ENCODE measurements at regions not wholly inside any gene's neighbourhood (a gene's known extent, or its start where the extent isn't known, plus 50 kb on each side); places are given as distances from the start of the nearest gene placed in this dataset.

DNA sequence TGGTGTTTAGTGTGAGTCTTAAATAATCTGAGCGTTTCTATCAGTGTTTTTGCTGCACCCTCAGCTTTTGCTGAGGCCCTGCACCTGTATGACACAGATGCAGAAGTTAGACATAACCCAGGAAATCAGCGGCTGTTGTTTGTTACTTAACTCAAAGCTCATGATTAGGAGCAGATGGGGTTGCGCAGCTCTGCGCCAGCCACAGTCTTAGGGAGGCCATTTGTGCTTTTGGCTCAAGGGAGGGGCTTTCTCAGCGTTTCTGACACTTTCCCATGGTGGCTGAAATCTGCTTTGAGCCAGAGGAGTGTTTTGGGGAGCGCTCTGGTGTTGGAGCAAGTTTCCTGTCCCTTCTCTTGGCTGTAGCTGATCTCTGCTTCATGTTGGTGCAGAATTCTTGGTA is 433.8 kb downstream of the NAF1 start:
- no peak for DNase-seq (ENCODE audit: low read depth)

DNA sequence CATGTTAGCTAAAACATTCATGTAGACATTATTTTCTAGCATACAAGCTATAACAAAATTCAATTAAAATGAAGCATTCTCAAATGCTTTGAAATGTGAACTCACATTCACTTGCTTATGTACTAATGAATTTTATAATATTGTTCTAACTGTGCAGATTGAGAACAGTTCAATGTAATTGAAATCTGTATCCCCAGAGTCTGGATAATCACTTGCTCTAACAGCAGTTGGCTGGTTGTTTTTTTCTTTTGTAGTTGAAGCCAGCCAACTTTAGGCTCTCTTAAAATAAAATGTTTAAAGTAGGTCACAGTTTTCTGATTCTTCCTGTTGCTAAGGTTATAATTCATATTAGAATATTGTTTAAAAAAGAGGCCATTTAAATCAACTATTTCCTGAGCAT is 438.9 kb downstream of the NAF1 start:
- DNase-seq (ENCODE audit: low read depth): no peak

- no peak for DNase-seq (ENCODE audit: low read depth)
Measured at GRCh38 chr4:162727232-162727631, 439.5 kb downstream of the NAF1 start.

DNA sequence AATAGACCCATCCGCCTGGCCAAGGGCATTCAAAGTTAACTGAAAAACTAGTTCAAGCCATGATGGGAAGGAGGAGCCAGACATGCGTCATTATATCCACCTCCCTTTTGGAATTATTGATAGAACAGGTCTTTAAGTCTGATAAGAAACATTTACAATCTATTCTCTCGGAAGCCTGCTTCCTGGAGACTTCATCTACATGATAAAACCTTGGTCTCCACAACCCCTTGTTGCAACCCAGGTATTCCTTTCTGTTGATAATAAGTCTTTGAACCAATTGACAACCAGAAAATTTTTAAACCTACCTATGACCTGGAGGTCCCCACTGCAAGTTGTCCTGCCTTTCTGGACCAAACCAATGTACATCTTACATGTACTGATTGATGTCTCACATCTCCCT is 451.3 kb downstream of the NAF1 start:
- DNase-seq (ENCODE audit: low read depth): no peak

- no peak for DNase-seq (ENCODE audit: low read depth)
Measured at GRCh38 chr4:162707962-162708361, 458.7 kb downstream of the NAF1 start.

- no peak for DNase-seq (ENCODE audit: low read depth)
Measured at GRCh38 chr4:162706632-162707031, 460.1 kb downstream of the NAF1 start.

DNA sequence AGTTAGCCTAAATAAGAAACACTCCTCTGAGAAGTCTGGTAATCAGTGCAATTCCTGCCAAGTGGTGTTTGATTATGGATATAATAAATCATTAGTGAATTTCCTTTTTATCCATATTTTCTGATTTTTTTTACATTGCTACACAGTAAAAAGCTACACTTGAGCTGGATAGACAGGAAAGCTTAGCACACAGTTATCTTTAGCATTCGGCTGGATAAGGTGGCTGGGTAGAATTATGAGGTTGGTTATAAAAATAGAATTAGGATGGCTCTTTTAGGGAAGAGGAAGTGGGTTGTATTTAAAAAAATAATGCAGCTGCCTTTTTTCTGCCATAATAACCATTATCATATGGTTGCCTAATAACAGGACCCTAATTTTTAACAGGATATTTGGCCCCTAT is 460.6 kb downstream of the NAF1 start:
- no peak for DNase-seq (ENCODE audit: low read depth)

- no peak for DNase-seq (ENCODE audit: low read depth)
Measured at GRCh38 chr4:162705130-162705803, 461.4 kb downstream of the NAF1 start.

DNA sequence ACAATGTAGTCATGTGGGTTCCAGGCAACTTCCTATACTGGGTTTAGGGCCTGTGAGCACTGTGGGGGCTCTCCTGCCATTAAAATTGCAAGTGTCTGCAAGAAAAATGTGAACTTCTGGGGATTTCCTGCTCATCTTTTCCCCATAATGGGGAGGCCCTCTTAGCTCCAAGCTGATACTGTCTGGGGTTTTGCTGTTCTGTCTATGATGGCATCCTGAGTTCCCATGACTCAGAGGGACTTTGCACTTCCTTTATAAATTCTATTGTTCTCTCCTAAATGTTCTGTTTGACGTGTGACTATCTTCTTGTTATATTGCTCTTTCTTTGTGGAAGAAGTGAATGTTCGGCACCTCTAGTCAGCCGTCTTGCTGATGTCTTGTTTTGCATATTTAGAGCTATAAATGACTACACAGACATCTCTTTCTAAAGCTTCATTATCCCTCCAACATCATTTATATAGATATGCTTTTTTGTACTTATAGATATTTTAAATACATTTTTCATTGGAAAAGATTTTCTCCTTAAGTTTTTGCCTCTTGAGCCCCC is 465.8 kb downstream of the NAF1 start:
- peak; percentile 8 for DNase-seq (ENCODE audit: low read depth)

- DNase-seq (ENCODE audit: low read depth): no peak
Measured at GRCh38 chr4:162700358-162700757, 466.3 kb downstream of the NAF1 start.

DNA sequence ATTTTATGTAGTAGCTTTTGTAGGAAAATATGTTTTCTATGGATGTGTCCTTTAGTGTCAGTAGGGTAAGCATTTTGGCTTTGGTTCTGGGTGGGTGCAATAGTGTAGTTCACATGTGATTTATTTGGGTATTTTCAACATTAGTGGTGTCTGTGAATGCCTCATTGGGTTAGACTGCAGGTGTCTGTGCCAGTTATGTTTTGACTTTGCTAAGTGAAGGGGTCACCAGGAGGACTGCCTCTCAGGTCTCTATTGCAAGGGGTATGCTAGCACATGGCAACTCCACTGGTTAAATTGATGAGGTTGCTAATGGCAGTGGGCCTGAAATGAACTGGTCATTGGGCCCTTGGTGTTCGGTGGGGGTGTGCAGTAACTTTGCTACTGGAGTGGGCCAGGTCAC is 467.1 kb downstream of the NAF1 start:
- DNase-seq (ENCODE audit: low read depth): no peak

DNA sequence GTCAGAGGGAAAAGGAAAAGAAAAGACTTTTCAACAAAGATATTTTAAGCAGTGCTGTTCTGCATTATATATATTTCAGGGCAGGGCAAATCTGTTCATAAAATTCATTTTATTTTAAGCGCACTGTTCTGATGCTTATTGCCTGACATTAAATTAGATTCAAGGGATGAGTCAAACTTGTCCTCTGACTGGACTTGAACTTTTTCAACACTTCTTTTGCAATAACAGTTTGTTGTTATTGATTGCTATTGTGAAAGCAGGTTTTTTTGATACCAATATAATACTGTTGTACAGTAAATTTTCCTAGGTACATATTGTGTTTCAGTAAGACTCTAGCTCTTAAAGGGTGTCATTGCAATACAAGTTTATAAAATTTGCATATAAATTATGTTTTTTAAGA is 481.3 kb downstream of the NAF1 start:
- DNase-seq (ENCODE audit: low read depth): peak; percentile 10

DNA sequence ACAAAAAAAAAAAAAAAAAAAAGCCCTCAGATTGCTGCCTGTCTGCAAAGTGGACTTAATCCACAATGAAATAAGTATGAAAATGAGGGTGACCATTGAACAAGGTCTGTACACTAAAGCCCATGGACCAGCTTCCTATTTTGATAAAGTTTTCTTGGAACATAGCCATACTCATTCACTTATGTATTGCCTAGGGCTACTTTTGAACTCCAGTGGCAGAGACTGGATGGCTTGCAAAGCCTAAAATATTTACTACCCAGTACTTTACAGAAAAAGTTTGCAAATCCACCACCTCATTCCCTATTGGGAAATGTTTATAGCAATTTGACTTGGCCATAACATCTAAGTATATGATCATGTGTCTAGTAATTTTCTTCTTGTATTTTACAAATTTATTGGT is 481.7 kb downstream of the NAF1 start:
- DNase-seq (ENCODE audit: low read depth): peak; percentile 8

DNA sequence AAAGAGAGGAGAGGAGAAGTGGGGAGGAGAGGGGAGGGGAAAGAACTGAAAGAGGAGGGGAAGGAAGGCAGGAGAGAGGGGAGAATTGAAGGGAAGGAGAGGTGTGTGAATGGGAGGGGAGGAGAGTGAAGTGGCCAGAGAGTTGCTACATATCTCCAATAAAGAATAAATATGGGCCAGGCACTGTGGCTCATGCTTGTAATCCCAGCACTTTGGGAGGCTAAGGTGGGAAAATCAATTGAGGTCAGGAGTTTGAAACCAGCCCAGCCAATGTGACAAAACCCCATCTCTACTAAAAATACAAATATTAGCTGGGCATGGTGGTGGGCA is 482.4 kb downstream of the NAF1 start:
- no peak for DNase-seq (ENCODE audit: low read depth)

DNA sequence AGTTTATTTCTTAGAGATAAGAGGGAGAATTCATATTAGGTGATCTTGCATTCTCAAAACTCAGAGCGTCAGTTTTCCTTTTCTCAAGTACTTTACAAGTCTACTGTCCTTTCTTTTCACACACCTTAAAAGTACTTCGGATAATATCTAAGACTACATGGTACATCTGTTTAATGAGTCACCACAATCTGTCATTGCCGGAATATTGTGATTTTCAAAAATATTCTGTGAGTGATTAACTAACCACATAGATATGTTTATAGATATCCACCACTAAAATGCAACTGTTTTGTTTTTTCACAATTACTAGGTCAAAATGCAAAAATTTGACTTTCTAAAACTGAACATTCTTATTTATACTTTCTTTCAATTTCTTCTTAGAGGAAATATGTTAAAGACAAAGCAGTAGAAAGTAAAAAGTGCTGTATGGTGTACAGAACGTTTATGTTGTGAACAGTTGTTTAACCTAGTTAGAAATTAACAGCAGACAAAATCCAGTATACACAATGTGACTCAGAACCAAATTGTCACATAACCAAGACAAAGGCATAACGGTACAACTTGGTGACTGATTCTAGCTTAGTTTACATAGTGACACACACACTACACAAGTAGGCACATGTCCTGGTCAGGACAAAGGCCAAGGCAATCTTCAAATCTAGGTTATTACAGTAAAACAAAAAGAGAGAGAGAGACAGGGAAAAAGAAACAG is 482.9 kb downstream of the NAF1 start:
- peak; percentile 73 for DNase-seq (ENCODE audit: low read depth)

DNA sequence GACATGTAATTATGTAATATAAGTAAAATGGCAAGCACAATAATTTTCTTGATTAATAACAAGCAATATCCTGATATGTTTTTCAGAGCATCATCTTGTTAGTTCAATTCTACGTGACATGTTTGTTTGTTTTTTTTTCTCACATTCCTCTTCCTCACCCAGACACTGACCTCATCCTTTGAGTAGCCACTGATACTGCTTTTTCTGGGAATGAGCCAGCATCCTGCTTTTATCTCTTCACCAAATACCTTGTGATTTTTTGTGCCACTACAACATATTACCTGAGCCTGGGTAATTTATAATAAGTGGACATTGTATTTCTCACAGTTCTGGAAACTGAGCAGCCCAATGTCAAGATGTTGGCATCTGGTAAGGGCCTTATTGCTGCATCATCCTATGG is 484.0 kb downstream of the NAF1 start:
- DNase-seq (ENCODE audit: low read depth): peak; percentile 41

- peak; percentile 15 for DNase-seq (ENCODE audit: low read depth)
Measured at GRCh38 chr4:162681212-162681611, 485.5 kb downstream of the NAF1 start.

DNA sequence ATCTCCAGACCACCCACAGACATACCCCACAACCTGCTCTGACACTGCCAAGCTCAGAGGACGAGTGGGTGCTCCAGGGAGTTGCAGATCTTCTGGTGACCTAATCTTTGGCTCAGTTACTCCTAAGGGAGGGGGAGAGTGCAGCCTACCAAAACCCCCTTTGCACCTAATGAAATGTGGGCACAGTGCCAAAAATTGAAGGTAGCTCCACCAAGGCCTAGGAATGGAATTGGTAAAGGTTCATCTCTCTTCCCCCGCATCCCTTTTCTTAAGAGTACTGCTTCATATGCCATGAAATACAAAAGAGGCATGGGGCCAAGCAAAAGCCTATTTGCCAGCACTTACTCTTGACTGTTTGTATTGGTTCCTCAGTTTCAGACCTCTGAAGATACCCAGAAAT is 491.0 kb downstream of the NAF1 start:
- no peak for DNase-seq (ENCODE audit: low read depth)

DNA sequence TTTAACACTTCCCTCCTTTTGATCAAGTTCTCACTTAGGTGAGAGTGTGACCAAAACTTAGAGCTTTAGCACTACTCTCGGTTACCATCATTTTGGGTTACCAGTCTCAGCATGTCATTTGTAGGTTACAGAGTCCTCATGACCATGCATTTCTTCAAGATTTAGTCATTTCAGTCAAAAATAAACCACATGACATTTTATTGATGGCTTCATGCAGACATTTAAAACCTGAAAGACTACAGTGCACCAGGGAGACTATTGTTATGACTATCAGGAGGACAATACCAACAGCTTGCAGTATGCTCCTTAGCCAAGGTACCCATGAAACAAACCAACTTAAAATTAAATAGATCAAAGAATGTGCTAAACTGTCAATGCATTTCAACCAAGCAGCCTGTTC is 498.1 kb upstream of the FSTL5 start:
- no peak for DNase-seq (ENCODE audit: low read depth)

DNA sequence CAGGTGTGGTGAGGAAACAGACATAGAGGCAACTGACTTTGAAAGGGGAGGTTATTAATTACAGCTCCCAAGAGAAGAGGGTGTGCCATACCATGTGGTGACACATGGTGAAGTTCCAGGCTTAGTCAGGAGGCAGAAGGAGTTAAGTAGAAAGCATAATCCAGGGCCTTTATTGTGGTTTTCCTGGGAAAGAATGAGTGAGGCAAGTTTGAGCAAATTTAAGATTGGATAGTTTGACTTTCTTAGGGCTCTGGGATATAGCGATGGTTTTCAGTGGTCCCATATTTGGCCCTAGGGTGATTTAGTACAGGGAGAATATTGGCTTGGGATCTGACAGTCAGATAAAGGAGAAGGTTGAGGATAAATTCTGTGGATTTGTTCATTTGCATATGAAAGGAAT is 495.9 kb upstream of the FSTL5 start:
- DNase-seq (ENCODE audit: low read depth): peak; percentile 13

- no peak for DNase-seq (ENCODE audit: low read depth)
Measured at GRCh38 chr4:162657966-162658365, 494.2 kb upstream of the FSTL5 start.

- DNase-seq (ENCODE audit: low read depth): no peak
Measured at GRCh38 chr4:162650166-162650565, 486.4 kb upstream of the FSTL5 start.

GRCh38 chr4:162645381-162645780 is 481.6 kb upstream of the FSTL5 start:
- no peak for DNase-seq (ENCODE audit: low read depth)

DNA sequence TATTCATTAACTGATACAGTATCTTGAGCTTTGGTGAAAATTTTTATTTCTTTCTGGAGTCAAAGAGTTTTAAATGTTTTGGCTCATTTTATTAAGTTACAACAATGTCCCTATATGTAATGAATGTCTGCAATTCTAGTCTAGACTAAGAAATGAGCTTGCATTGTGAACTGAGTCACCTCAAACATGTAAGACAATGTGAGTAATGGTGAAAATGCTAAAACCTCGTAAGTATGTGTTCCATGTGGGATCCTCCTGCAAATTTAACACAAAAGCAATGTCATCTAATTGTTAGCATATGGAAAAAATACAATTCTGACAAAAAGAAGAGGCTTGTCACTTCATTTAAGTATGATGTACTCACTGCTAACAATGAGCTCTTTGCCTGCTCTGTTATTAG is 480.5 kb upstream of the FSTL5 start:
- DNase-seq (ENCODE audit: low read depth): peak; percentile 55
